ENCODE measurements at regions not wholly inside any gene's neighbourhood (a gene's known extent, or its start where the extent isn't known, plus 50 kb on each side); places are given as distances from the start of the nearest gene placed in this dataset.

- Histone ChIP-seq H3K27me3 (no peaks in the 10 kb centered on the region), H3K27ac (no peak overlapping the region), H3K4me3 (no peak overlapping the region), H3K4me1 (no peaks in the 10 kb centered on the region), H3K9me3 (no peaks in the 10 kb centered on the region), H3K36me3 (no peaks in the 10 kb centered on the region)
- whole genome bisulfite sequencing, 2 donors = 40 to 45% methylated on average over 1 of the region's 1 CpG
- TF ChIP-seq POLR2A (IDR thresholded peaks at IDR 0.05) (no peak), CTCF (IDR thresholded peaks at IDR 0.05) (no peak)
- intact Hi-C loops (cut with DNase I) = no loop called here
- no peak for DNase-seq
These were observed 825.4 kb upstream of the CNTN5 start for GRCh38 chr11:98195300-98195699.

GRCh38 chr11:98207086-98207485 lies 813.7 kb upstream of the CNTN5 start:
- Histone ChIP-seq H3K27ac (no peak overlapping the region), H3K27me3 (no peaks in the 10 kb centered on the region), H3K36me3 (no peaks in the 10 kb centered on the region), H3K9me3 (no peaks in the 10 kb centered on the region), H3K4me3 (no peak overlapping the region), H3K4me1 (no peaks in the 10 kb centered on the region)
- DNase-seq = no peak
- intact Hi-C loops (cut with DNase I) = no loop called here
- 93% methylated on average over 2 to 5 of the region's 8 CpGs for WGBS, 2 donors
- no peak for TF ChIP-seq CTCF (IDR thresholded peaks at IDR 0.05)
- no peak for TF ChIP-seq POLR2A (IDR thresholded peaks at IDR 0.05)

- H3K9me3 ChIP-seq = no peaks in the 10 kb centered on the region
- no peak for TF ChIP-seq POLR2A (IDR thresholded peaks at IDR 0.05)
- no peak for TF ChIP-seq CTCF (IDR thresholded peaks at IDR 0.05)
- DNase-seq = no peak
- H3K4me1 ChIP-seq = no peaks in the 10 kb centered on the region
- intact Hi-C loops (cut with DNase I) = no loop called here
- no peak overlapping the region for H3K27ac ChIP-seq
- H3K4me3 ChIP-seq = no peak overlapping the region
- H3K36me3 ChIP-seq = no peaks in the 10 kb centered on the region
- WGBS, 2 donors = 4 to 12% methylated on average over 1 of the region's 1 CpG
- H3K27me3 ChIP-seq = no peaks in the 10 kb centered on the region
These were observed 793.5 kb upstream of the CNTN5 start for GRCh38 chr11:98227278-98227677.

GRCh38 chr11:98230678-98231077 lies 790.1 kb upstream of the CNTN5 start:
- intact Hi-C loops (cut with DNase I) = no loop called here
- Histone ChIP-seq H3K4me3 (no peak overlapping the region), H3K9me3 (no peaks in the 10 kb centered on the region), H3K27ac (no peak overlapping the region), H3K36me3 (no peaks in the 10 kb centered on the region), H3K4me1 (no peaks in the 10 kb centered on the region), H3K27me3 (no peaks in the 10 kb centered on the region)
- WGBS, 2 donors = 80 to 88% methylated on average over 3 of the region's 3 CpGs
- TF ChIP-seq CTCF (IDR thresholded peaks at IDR 0.05) (no peak), POLR2A (IDR thresholded peaks at IDR 0.05) (no peak)
- DNase-seq = no peak

GRCh38 chr11:98234698-98235097 lies 786.1 kb upstream of the CNTN5 start:
- no peak overlapping the region for H3K27ac ChIP-seq
- H3K36me3 ChIP-seq = no peaks in the 10 kb centered on the region
- H3K4me1 ChIP-seq = no peaks in the 10 kb centered on the region
- no peaks in the 10 kb centered on the region for H3K27me3 ChIP-seq
- no peak overlapping the region for H3K4me3 ChIP-seq
- TF ChIP-seq CTCF (IDR thresholded peaks at IDR 0.05) (no peak), POLR2A (IDR thresholded peaks at IDR 0.05) (no peak)
- no peak for DNase-seq
- WGBS, 2 donors = 76 to 87% methylated on average over 2 of the region's 2 CpGs
- intact Hi-C loops (cut with DNase I) = no loop called here
- no peaks in the 10 kb centered on the region for H3K9me3 ChIP-seq

All from esophagus squamous epithelium (tissue), 5 donors.